Panc1 (cell line): ENCODE measurements at regions not wholly inside any gene's neighbourhood (a gene's known extent, or its start where the extent isn't known, plus 50 kb on each side); places are given as distances from the start of the nearest gene placed in this dataset.

ENCODE experiments used
- ATAC-seq: fragments of 200-7000 bp; cut with Tn5 transposase; 2 replicates; pipeline ENCODE4 v1.9.1; 2020; ENCODE audit warnings: mild to moderate bottlenecking, moderate library complexity
- BruUV-seq: library from RNA; stranded (reverse); fragments of 400-500 nt; replicated peaks from 2 replicates; lab custom pipeline; 2021; lab: Mats Ljungman, UMichigan
- CTCF ChIA-PET: fragments of 300-600 bp; sonication (Branson Sonifier 250); formaldehyde crosslinking; loops from one replicate; lab custom pipeline; 2022; ENCODE audit warnings: antibody characterized with exemption; lab: Charles Lee
- POLR2A ChIA-PET: fragments of 300-600 bp; sonication (Branson Sonifier 250); formaldehyde crosslinking; loops from one replicate; lab custom pipeline; 2022; ENCODE audit warnings: antibody characterized with exemption; lab: Charles Lee
- DNase-seq: peaks from one replicate; pipeline ENCODE4 v3.0.0-alpha.2; 2010; ENCODE audit warnings: low read depth, low spot score
- H3K27ac ChIP-seq: 2 replicates; pipeline ENCODE4 v1.5.1; 2011; ENCODE audit warnings: mild to moderate bottlenecking, low read length, inconsistent platforms
- H3K27me3 ChIP-seq: fragments of 200-500 bp; sonication (Bioruptor generic); 2 replicates; pipeline ENCODE4 v1.6.0; 2014; ENCODE audit warnings: low read length, inconsistent platforms; ENCODE audit not compliant: control insufficient read depth, insufficient read depth
- H3K36me3 ChIP-seq: fragments of 200-500 bp; sonication (Bioruptor generic); 2 replicates; pipeline ENCODE4 v1.5.1; 2014; ENCODE audit warnings: inconsistent platforms, mild to moderate bottlenecking, low read length, moderate library complexity; ENCODE audit not compliant: control insufficient read depth, insufficient read depth
- H3K4me1 ChIP-seq: 2 replicates; pipeline ENCODE4 v1.5.1; 2011; ENCODE audit warnings: inconsistent platforms, mild to moderate bottlenecking, low read length, moderate library complexity; ENCODE audit not compliant: control insufficient read depth, insufficient read depth
- H3K4me3 ChIP-seq, 2 experiments: 2 replicates each; pipeline ENCODE4 v1.5.1; 2011 to 2012; ENCODE audit warnings: low read depth in 2 of 2, low read length in 2 of 2, mild to moderate bottlenecking in 2 of 2, inconsistent platforms in 1 of 2, moderate library complexity in 1 of 2
- H3K9me3 ChIP-seq: fragments of 200-500 bp; sonication (Bioruptor generic); 2 replicates; pipeline ENCODE4 v1.5.1; 2014; ENCODE audit warnings: low read depth, mild to moderate bottlenecking, inconsistent platforms, low read length, moderate library complexity; ENCODE audit not compliant: control insufficient read depth, insufficient read depth
- CTCF ChIP-seq: fragments of 450-650 bp; IDR thresholded peaks from 2 replicates; pipeline ENCODE4 v1.5.1; 2017; ENCODE audit warnings: mild to moderate bottlenecking
- POLR2AphosphoS5 ChIP-seq: IDR thresholded peaks from 2 replicates; pipeline ENCODE4 v1.6.1; 2012; ENCODE audit warnings: mild to moderate bottlenecking, low read depth, low read length, moderate library complexity
- REST ChIP-seq, 2 experiments: IDR thresholded peaks; 2 replicates each; pipeline ENCODE4 v1.6.1; 2011 to 2012; ENCODE audit warnings: low read depth in 2 of 2, control low read depth in 1 of 2, low read length in 1 of 2, mild to moderate bottlenecking in 1 of 2, moderate library complexity in 1 of 2; ENCODE audit not compliant: insufficient read depth in 1 of 2
- SIN3A ChIP-seq: IDR thresholded peaks from 2 replicates; pipeline ENCODE4 v1.6.1; 2012; ENCODE audit warnings: low read depth, mild to moderate bottlenecking, low read length, moderate library complexity, borderline replicate concordance; ENCODE audit not compliant: insufficient read depth
- TCF7L2 ChIP-seq: IDR thresholded peaks from 2 replicates; pipeline ENCODE4 v1.6.1; 2011; ENCODE audit warnings: mild to moderate bottlenecking, low read depth, low read length, inconsistent platforms
- in situ Hi-C: cut with HindIII; loops from 2 replicates; pipeline ENCODE4 v1.10.0; 2016; ENCODE audit warnings: low sequenced_read_pairs, low pct_unique_long_range_greater_than_20kb
- intact Hi-C: fragments of 100-400 bp; cut with micrococcal nuclease; formaldehyde crosslinking; loops from one replicate; pipeline ENCODE4 v1.10.0; 2022; ENCODE audit not compliant: unreplicated experiment

GRCh38 chr5:28685794-28686193 lies 1647.4 kb upstream of the CDH9 start:
- H3K9me3 ChIP-seq, result no peaks in the 10 kb centered on the region
- CTCF ChIA-PET, result no interaction called here
- DNase-seq, result no peak
- H3K27me3 ChIP-seq, result no peaks in the 10 kb centered on the region
- H3K27ac ChIP-seq, result no peak overlapping the region
- BruUV-seq, result no TSS peak
- in situ Hi-C loops (no loop called here), intact Hi-C loops (no loop called here)
- no peak overlapping the region for H3K4me3 ChIP-seq
- no peak for ATAC-seq
- TF ChIP-seq SIN3A (no peak), REST (IDR thresholded peaks at IDR 0.05; ENCODE audit: insufficient read depth in 1 of 2, low read depth in 2 of 2, low read length in 1 of 2) (no peak), POLR2AphosphoS5 (no peak), TCF7L2 (no peak), CTCF (no peak)
- H3K4me1 ChIP-seq, result no peaks in the 10 kb centered on the region
- POLR2A ChIA-PET, result no interaction called here
- H3K36me3 ChIP-seq, result no peaks in the 10 kb centered on the region

- TF ChIP-seq REST (IDR thresholded peaks at IDR 0.05; ENCODE audit: insufficient read depth in 1 of 2, low read depth in 2 of 2, low read length in 1 of 2), result no peak
- TF ChIP-seq TCF7L2, result no peak
- TF ChIP-seq POLR2AphosphoS5, result no peak
- TF ChIP-seq CTCF, result no peak
- no peak for TF ChIP-seq SIN3A
- Histone ChIP-seq H3K4me1 (no peaks in the 10 kb centered on the region), H3K27ac (no peak overlapping the region), H3K4me3 (no peak overlapping the region), H3K27me3 (no peaks in the 10 kb centered on the region), H3K36me3 (no peaks in the 10 kb centered on the region), H3K9me3 (no peaks in the 10 kb centered on the region)
- ChIA-PET CTCF (no interaction called here), POLR2A (no interaction called here)
- in situ Hi-C loops, result no loop called here
- no TSS peak for BruUV-seq
- ATAC-seq (no peak), DNase-seq (no peak)
- intact Hi-C loops, result no loop called here
Measured at GRCh38 chr5:28678899-28679298, 1640.5 kb upstream of the CDH9 start.
